ENCODE measurements at regions not wholly inside any gene's neighbourhood (a gene's known extent, or its start where the extent isn't known, plus 50 kb on each side); places are given as distances from the start of the nearest gene placed in this dataset.
"Not testable (repeated sequence)": the region's sequence is repeated elsewhere in the genome, so short reads cannot be mapped to it uniquely, and the experiment has no call there.

- DNase-seq (ENCODE audit: low spot score), result peak; percentile 2
These were observed 266.2 kb downstream of the KCTD12 start for GRCh38 chr13:76620036-76620435.

- DNase-seq (ENCODE audit: low spot score), result no peak
These were observed 266.6 kb downstream of the KCTD12 start for GRCh38 chr13:76619631-76620030.

GRCh38 chr13:76610819-76611415 is 275.3 kb downstream of the KCTD12 start:
- DNase-seq (ENCODE audit: low spot score), result no peak

GRCh38 chr13:76609643-76610042 is 276.6 kb downstream of the KCTD12 start:
- no peak for DNase-seq (ENCODE audit: low spot score)

GRCh38 chr13:76607866-76608265 is 278.3 kb downstream of the KCTD12 start:
- DNase-seq (ENCODE audit: low spot score), result no peak

GRCh38 chr13:76600081-76600480 is 286.1 kb downstream of the KCTD12 start:
- DNase-seq (ENCODE audit: low spot score), result no peak

- DNase-seq (ENCODE audit: low spot score), result no peak
These were observed 288.3 kb downstream of the KCTD12 start for GRCh38 chr13:76597868-76598267.

GRCh38 chr13:76596216-76596615 is 290.0 kb downstream of the KCTD12 start:
- DNase-seq (ENCODE audit: low spot score), result no peak

- DNase-seq (ENCODE audit: low spot score), result no peak
These were observed 291.8 kb downstream of the KCTD12 start for GRCh38 chr13:76594435-76594834.

GRCh38 chr13:76586842-76587241 is 299.4 kb downstream of the KCTD12 start:
- no peak for DNase-seq (ENCODE audit: low spot score)

- DNase-seq (ENCODE audit: low spot score), result no peak
These were observed 306.5 kb downstream of the KCTD12 start for GRCh38 chr13:76579701-76580100.

- not testable (repeated sequence) for DNase-seq (ENCODE audit: low spot score)
These were observed 310.6 kb downstream of the KCTD12 start for GRCh38 chr13:76575634-76576033.

GRCh38 chr13:76570510-76570971 is 315.7 kb downstream of the KCTD12 start:
- no peak for DNase-seq (ENCODE audit: low spot score)

- no peak for DNase-seq (ENCODE audit: low spot score)
These were observed 329.6 kb downstream of the KCTD12 start for GRCh38 chr13:76556627-76557026.

GRCh38 chr13:76552807-76553206 is 333.4 kb downstream of the KCTD12 start:
- no peak for DNase-seq (ENCODE audit: low spot score)

- no peak for DNase-seq (ENCODE audit: low spot score)
These were observed 334.0 kb downstream of the KCTD12 start for GRCh38 chr13:76552041-76552772.

- DNase-seq (ENCODE audit: low spot score), result no peak
These were observed 344.0 kb downstream of the KCTD12 start for GRCh38 chr13:76542176-76542575.

- DNase-seq (ENCODE audit: low spot score), result no peak
These were observed 348.2 kb downstream of the KCTD12 start for GRCh38 chr13:76538004-76538403.

- no peak for DNase-seq (ENCODE audit: low spot score)
These were observed 353.0 kb downstream of the KCTD12 start for GRCh38 chr13:76533251-76533650.

GRCh38 chr13:76527041-76527440 is 359.2 kb downstream of the KCTD12 start:
- DNase-seq (ENCODE audit: low spot score), result no peak

- DNase-seq (ENCODE audit: low spot score), result no peak
These were observed 362.4 kb downstream of the KCTD12 start for GRCh38 chr13:76523740-76524340.

- no peak for DNase-seq (ENCODE audit: low spot score)
These were observed 364.0 kb downstream of the KCTD12 start for GRCh38 chr13:76522083-76522755.

GRCh38 chr13:76519685-76520084 is 366.5 kb downstream of the KCTD12 start:
- DNase-seq (ENCODE audit: low spot score), result no peak
